ENCODE measurements at regions not wholly inside any gene's neighbourhood (a gene's known extent, or its start where the extent isn't known, plus 50 kb on each side); places are given as distances from the start of the nearest gene placed in this dataset.

GRCh38 chrX:124720532-124720931 lies 374.2 kb downstream of the SH2D1A start:
- no peak for TF ChIP-seq CTCF (IDR thresholded peaks at IDR 0.05)
- no peak for TF ChIP-seq POLR2A (IDR thresholded peaks at IDR 0.05)

All from heart left ventricle (tissue), 13 donors.